ENCODE measurements at regions not wholly inside any gene's neighbourhood (a gene's known extent, or its start where the extent isn't known, plus 50 kb on each side); places are given as distances from the start of the nearest gene placed in this dataset.

DNA sequence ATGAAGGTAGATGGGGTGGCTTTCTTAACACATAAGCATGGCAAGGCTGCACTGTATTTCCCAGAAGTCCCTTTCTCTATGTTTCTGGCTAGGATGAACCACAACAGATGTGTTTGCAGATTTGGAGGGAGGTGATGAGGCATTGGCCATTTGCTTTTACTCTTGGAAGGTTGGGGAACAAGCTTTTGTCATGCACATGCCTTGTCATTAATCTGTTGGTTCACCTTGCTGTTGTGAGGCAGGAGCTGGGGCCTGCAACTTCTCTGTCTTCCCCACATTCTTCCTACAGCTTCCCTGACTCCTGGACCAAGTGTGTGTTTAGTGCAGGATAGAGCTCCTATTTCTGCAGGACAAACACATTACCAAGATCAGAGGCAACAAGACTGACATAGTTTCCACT is 326.2 kb upstream of the SPTLC3 start:
- TF ChIP-seq, protein P1, sequence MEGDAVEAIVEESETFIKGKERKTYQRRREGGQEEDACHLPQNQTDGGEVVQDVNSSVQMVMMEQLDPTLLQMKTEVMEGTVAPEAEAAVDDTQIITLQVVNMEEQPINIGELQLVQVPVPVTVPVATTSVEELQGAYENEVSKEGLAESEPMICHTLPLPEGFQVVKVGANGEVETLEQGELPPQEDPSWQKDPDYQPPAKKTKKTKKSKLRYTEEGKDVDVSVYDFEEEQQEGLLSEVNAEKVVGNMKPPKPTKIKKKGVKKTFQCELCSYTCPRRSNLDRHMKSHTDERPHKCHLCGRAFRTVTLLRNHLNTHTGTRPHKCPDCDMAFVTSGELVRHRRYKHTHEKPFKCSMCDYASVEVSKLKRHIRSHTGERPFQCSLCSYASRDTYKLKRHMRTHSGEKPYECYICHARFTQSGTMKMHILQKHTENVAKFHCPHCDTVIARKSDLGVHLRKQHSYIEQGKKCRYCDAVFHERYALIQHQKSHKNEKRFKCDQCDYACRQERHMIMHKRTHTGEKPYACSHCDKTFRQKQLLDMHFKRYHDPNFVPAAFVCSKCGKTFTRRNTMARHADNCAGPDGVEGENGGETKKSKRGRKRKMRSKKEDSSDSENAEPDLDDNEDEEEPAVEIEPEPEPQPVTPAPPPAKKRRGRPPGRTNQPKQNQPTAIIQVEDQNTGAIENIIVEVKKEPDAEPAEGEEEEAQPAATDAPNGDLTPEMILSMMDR (IDR thresholded peaks at IDR 0.05) = no peak
- no peak for TF ChIP-seq POLR2A (IDR thresholded peaks at IDR 0.05)

Measured in upper lobe of left lung (tissue), 4 donors.